ENCODE measurements at regions not wholly inside any gene's neighbourhood (a gene's known extent, or its start where the extent isn't known, plus 50 kb on each side); places are given as distances from the start of the nearest gene placed in this dataset.
"Not testable (repeated sequence)": the region's sequence is repeated elsewhere in the genome, so short reads cannot be mapped to it uniquely, and the experiment has no call there.

GRCh38 chr5:67674159-67674655, 477.6 kb upstream of the CD180 start:
- DNase-seq: no peak

GRCh38 chr5:67673618-67674017, 477.0 kb upstream of the CD180 start:
- no peak for DNase-seq

- DNase-seq: no peak
Measured at GRCh38 chr5:67673180-67673579, 476.6 kb upstream of the CD180 start.

- no peak for DNase-seq
Measured at GRCh38 chr5:67672636-67673035, 476.0 kb upstream of the CD180 start.

GRCh38 chr5:67669916-67670315, 473.3 kb upstream of the CD180 start:
- no peak for DNase-seq

- no peak for DNase-seq
Measured at GRCh38 chr5:67660149-67660548, 463.6 kb upstream of the CD180 start.

GRCh38 chr5:67659288-67659687, 462.7 kb upstream of the CD180 start:
- no peak for DNase-seq

- no peak for DNase-seq
Measured at GRCh38 chr5:67657055-67657454, 460.5 kb upstream of the CD180 start.

- no peak for DNase-seq
Measured at GRCh38 chr5:67652201-67652600, 455.6 kb upstream of the CD180 start.

- no peak for DNase-seq
Measured at GRCh38 chr5:67651180-67651579, 454.6 kb upstream of the CD180 start.

GRCh38 chr5:67648201-67648671, 451.6 kb upstream of the CD180 start:
- no peak for DNase-seq

GRCh38 chr5:67647772-67648171, 451.2 kb upstream of the CD180 start:
- DNase-seq: no peak

- no peak for DNase-seq
Measured at GRCh38 chr5:67644221-67644920, 447.8 kb upstream of the CD180 start.

GRCh38 chr5:67643536-67643935, 446.9 kb upstream of the CD180 start:
- DNase-seq: no peak

GRCh38 chr5:67639976-67640375, 443.4 kb upstream of the CD180 start:
- DNase-seq: no peak

- no peak for DNase-seq
Measured at GRCh38 chr5:67639313-67639712, 442.7 kb upstream of the CD180 start.

- DNase-seq: no peak
Measured at GRCh38 chr5:67636850-67637524, 440.4 kb upstream of the CD180 start.

GRCh38 chr5:67636091-67636490, 439.5 kb upstream of the CD180 start:
- no peak for DNase-seq

- not testable (repeated sequence) for DNase-seq
Measured at GRCh38 chr5:67627079-67627478, 430.5 kb upstream of the CD180 start.

- no peak for DNase-seq
Measured at GRCh38 chr5:67623078-67623477, 426.5 kb upstream of the CD180 start.

- no peak for DNase-seq
Measured at GRCh38 chr5:67620424-67621397, 424.1 kb upstream of the CD180 start.

- no peak for DNase-seq
Measured at GRCh38 chr5:67619636-67620035, 423.0 kb upstream of the CD180 start.

GRCh38 chr5:67619235-67619634, 422.6 kb upstream of the CD180 start:
- no peak for DNase-seq

All from CD4-positive, alpha-beta T cell treated with Interleukin-17A for 4 hours (primary cell).